ENCODE measurements at regions not wholly inside any gene's neighbourhood (a gene's known extent, or its start where the extent isn't known, plus 50 kb on each side); places are given as distances from the start of the nearest gene placed in this dataset.

DNA sequence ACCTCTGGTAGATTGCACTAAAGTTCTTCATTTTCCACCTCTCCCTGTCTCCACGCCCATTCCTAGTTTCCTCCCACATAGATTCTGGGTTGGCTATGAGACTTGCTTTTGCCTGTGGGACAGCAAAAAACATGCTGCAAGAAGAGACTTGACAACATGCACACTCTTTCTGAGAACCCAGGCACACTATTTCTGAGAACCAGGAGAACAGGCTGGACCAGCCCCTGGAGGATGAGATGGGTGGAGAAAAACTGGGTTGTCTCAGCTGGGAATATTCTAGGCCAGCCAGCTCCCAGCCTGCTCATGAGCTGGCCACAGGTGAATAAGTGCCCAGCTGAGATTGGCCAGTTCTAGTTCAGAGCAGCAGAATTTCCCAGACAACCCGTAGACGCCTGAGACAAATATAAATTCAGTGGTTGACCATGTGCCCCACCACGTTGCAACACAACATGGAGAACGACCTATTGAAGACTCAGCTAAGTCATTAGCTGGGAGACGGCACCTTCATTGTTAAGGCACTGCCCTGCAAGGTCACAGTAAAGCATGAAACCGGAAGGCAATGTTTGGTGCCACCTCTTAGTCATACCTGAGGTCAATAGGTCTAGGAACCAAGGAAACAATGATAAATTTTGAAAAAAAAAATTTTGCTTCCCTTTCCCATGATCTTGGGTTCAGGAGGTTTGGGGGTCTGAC, 92.7 kb upstream of the AKR1E2 start:
- no peak for DNase-seq (ENCODE audit: low read depth in 3 of 3, low spot score in 1 of 3)

DNA sequence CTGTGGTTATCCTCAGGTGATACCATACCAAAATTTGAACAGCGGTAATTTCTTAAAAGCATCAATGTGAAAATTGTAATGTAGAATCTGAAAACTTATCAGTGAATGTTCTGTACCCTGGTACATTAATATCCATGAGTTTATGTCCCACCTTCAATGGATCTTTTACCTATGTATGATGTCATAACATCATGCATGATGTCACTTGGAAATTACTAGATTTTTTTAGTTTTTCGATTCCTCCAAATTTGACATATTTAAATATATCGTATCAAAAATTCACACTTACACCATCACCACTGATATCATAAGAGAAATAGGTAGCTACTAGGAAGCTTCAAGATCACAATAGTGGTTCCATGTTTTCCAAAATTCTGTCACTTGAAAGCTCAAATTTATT, 95.0 kb upstream of the AKR1E2 start:
- DNase-seq (ENCODE audit: low read depth in 3 of 3, low spot score in 1 of 3), result no peak

DNA sequence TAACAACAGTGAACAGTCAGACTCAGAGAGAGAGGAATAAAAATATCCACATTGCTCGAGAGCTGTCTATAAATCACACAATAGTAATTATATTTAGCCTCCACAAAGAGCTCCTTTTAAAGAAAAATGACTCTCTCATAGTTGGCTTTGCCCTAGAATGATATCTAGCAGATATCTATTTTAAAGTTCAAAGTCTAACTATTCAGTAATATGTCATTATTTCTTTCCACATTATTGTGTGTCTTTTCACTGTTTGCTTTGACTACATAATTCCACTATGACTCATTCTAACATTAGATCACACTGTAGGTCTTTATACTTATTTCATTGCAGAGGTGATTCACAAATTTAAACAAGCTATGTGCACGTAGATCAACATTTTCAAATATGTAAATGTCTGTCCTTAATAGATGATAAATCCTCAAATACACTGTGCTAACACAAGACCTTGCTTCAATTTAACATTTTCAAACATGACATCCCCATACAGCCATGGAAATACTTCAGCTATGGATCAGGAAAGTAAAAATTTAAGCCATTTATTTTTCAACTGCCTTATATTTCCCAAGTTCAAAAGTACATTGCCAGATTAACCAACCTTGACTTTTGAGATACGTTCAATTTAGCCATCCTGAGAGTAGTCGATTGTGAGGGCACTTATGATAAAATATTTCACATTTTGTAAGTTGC, 99.9 kb upstream of the AKR1E2 start:
- DNase-seq (ENCODE audit: low read depth in 3 of 3, low spot score in 1 of 3), result no peak

DNA sequence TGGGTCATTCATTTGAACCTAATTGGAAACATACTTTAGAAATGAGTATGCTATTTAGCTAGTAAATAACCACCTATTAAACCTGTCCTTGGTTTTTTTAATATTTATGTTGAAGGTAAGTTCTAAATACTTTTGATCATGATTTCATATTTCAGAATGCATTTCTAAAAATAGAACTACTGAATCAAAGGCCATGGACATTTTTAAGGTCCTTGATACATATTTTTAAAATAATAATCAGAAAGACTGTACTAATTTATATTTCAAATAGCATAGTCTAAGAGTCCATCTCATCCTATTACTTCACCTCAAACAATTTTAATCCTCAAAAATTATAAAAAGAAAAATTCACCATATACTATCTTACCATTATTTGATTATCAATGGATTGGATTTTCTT, 102.1 kb upstream of the AKR1E2 start:
- DNase-seq (ENCODE audit: low read depth in 3 of 3, low spot score in 1 of 3), result no peak

DNA sequence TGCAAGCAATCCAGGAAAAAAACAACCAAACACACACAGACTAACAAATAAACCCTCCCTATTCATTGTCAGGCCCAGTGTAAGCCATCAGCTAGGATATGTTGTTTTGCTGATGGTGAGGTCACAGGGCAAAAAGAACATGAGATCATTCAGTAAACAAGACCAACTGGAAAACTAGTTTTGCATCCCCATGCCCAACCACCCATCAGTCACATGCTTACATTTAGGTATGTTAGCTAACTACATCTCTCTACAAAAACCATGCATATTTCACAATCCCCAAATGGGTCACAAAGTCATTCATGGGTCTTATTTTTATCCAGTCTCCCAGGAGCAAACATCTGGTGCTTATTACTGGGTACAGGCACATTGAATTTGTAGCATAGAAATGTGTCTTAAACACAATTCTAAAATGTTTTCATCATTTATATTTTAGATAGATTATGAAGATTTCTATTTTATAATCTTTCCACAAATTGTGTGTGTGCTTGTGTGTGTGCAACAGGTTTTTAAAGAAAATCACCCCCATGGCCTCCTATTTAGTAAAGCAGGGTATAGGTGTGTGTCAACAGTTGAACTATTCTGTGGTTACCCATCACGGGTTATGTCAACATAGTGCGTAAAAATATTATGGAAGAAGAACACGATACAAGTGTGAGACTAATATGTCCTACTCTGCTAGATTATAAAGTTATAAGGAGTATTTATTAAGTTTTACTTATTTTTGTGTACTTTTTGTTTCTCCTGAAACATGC, 103.8 kb upstream of the AKR1E2 start:
- no peak for DNase-seq (ENCODE audit: low read depth in 3 of 3, low spot score in 1 of 3)

DNA sequence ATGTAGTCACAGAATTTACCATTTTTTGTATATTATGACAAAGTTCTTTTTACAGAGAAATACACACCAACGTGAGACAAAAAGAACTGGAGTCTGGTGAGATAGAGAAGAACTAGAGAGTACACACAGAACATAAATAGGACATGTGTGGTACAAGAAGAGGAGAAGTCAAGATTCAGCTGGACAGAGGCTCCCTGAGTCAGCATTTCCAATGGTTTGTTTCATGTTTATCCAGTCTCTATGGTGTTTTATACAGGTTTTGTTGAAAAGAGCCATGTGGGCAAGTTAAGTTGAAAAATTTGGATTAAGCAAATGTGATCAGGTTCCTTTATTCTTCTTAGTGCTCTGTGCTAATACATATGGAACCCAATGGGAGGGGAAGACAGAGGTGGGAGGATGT, 105.5 kb upstream of the AKR1E2 start:
- no peak for DNase-seq (ENCODE audit: low read depth in 3 of 3, low spot score in 1 of 3)

DNA sequence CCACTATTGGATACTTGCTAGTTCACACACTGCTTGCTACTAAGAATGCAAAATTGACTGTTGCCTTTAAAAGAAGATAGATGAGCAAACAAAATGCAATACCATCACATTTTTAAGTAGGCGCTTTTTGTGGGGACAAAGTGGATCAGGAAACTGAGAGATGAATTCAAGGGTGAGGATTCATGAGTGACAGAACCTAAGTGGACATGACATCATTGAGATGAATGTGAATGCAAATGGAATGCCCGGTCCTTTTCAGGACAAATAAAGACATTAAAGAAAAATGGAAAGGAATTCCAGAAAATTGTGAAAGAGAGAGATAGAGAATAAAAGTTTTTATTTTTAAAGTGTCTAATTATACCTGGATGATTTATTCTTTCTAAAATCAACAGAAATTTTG, 106.3 kb upstream of the AKR1E2 start:
- DNase-seq (ENCODE audit: low read depth in 3 of 3, low spot score in 1 of 3), result no peak

DNA sequence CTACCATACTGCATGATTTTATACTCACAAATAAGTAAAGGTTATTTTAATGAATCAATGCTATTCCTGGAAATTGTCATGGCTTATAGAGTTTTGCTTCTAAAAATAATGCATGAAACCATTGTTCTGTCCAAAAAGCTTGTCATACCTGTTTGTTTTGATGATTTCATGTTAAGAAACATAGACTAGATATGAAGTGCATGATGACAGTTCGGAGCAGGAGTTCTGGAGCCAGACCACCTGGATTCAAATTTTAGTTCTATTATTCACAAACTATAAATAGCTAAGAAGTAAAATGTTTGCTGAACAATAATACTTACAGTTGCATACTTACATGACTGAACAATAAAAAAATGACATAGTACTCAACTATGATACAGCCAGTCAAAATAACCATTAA, 107.0 kb upstream of the AKR1E2 start:
- DNase-seq (ENCODE audit: low read depth in 3 of 3, low spot score in 1 of 3), result no peak

DNA sequence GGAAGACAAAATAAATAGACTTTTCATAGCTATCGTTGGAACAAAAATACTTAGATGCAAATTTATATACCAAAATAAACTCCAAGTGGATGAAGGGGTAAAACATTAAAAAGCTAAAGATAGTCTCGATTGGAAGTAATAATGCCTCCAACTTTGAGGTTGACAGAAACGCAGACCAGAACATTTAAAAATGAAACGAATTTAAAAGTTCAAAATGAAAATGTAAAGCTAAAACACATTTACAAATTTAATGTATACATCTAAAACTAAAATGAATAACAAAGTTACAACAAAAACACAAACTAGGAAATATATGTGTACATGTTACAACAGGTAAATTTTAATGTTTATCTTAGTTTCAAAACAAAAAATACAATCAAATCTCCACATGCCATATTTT, 107.5 kb upstream of the AKR1E2 start:
- no peak for DNase-seq (ENCODE audit: low read depth in 3 of 3, low spot score in 1 of 3)

DNA sequence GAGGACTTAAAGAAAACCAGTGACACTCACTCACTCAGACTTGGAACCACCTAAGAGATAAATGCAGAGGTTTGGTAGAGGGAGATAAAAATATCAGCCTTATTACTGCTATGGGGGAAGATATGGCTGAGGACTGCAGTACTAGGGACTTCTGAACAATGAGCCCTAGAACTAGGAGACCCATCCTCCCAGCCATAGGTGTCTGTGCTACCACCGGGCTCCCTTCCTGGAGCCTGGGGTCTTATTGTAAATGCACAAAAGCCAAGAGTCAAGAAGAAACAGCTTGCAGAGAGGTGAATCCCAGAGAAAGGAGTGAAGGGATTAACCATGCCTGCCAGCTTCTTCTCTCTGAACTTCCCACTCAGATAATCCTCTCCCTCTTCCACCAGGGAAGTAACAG, 108.3 kb upstream of the AKR1E2 start:
- no peak for DNase-seq (ENCODE audit: low read depth in 3 of 3, low spot score in 1 of 3)

DNA sequence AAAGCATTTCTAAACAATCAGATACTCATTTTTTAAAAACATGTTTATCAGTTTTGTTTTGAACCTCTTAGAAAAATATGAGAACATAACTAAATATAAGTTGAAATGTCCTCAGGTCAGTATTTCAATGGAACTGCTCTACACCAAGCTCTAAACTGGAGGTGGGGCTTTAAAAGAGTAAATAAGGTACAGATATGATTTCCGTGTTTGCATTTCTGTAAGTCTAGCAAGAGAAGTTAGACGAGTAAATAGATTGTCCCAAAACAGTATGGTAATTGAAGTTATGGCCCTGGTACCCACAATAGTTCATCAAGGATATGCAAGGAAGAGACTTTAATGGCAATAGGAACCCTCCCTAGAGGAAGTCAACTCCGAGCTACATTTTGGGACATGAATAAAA, 115.1 kb upstream of the AKR1E2 start:
- DNase-seq (ENCODE audit: low read depth in 3 of 3, low spot score in 1 of 3), result no peak

DNA sequence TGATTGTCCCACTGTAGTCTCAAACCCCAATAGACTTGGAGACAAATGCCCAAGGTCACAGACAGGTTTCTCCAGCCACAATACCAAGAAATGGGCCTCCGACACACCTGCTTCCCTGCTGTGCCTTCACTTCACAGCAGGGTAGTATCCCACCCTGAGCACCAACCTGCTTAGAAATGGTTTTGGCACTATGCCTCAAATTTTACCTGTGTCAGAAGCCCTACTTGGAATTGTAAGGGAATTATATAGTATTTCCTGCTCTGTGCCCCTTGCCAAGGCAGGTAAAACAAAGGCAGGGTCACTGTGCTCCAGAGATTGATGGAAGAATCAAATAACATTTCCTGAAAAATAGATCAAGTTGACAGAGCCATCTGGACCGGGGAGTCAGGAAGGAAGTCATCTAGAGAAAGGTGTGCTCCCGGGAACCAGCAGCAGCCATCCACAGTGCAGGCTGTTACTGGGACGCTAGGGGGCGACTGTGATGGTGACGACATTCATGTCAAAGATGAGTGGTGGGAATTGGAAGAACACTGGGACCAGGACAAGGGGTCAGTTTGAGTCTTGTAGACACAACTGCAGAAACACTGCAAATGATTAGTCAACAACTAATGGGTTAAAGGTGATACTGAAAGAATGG, 117.8 kb upstream of the AKR1E2 start:
- no peak for DNase-seq (ENCODE audit: low read depth in 3 of 3, low spot score in 1 of 3)

DNA sequence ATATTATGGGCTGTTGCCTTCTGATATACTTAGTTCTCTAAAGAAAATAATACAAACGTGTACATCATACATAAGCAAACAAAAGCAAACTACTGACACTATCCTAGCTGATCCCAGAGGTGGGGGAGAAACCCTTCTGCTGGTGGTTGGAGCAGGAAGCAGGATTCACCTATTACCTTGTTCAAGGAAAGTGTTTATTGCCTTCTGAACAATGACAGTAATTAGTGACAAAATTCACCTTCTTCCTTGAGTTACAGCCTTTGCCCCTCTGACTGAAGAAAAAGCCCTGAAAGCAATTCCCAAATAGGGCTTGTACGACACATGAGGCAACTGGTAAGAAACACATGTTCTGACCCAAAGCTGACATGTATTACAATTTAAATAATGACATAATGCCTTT, 118.8 kb upstream of the AKR1E2 start:
- no peak for DNase-seq (ENCODE audit: low read depth in 3 of 3, low spot score in 1 of 3)

DNA sequence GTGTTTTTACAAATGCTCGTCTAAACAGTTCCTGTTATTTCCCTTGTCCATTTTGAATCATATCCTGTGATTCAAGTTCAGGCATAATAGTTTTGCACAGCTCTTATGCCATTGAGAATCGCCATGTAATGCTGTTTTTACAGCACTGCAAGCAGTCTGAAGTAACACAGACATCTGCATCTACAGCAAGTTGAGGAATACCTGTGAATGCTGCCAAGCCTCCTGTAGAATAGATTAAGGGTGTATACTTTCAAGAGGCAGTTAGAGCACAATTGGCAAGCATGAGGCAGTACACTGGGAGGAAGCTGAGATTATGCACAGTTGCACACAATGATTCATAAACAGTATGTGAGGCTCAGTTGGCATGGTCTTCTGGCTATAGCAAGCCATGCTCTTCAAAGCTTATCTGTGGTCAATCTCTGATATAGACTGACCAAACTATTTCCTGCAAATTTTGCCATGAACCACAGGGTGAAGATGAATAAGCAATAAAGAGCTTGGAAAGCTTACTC, 121.9 kb upstream of the AKR1E2 start:
- DNase-seq (ENCODE audit: low read depth in 3 of 3, low spot score in 1 of 3), result no peak

DNA sequence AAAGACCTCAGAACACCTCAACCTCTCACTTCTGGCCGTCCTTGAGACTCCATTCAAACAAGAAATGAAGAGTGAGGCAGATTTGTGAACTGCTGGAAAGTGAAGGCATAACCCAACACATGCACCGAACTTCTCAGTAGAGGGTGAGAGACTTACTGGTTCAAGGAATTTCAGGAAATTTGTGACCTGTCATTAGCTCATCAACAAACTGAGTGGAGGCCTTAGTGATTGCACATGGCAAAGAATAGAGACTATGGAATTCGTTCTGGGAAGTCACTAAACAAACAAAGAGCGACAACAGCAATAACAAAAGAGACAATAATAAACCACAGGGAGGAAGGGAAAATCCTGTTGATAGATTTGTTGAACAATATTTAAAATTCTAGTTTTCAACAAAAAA, 125.0 kb upstream of the AKR1E2 start:
- DNase-seq (ENCODE audit: low read depth in 3 of 3, low spot score in 1 of 3), result no peak

DNA sequence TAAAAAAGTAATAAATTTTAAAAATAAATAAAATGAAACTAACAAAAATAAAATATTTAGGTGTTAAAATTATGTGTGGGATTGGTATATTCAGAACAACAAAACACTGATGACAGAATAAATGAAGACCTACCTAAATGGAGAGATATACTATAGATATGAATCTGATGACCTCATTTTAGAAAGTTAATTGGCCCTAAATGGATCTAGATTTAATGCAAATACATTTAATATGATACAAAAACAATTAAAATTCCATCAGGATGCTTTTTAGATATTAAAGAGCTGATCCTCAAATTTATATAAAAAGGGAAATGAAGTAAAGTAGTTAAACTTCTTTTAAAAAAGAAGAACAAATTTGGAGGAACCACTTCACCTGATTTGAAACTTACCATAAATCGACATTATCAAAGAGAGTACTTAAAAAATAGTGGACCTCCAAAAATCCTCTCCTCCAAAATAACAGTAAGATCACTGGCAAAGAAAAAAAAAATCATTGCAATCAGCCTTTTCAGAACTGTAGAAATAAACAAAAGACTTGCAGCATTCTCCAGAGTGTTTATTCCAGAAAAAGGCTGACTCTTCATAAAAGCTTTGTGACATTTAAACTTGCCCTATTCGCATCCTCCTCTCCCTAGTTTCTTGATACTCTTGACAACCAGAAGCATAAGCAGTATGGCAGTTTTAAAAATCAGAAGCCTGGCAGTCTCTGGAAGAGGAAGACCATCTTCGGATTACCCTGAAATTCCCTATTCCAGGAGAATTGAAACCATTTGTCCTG, 125.9 kb upstream of the AKR1E2 start:
- DNase-seq (ENCODE audit: low read depth in 3 of 3, low spot score in 1 of 3), result no peak

DNA sequence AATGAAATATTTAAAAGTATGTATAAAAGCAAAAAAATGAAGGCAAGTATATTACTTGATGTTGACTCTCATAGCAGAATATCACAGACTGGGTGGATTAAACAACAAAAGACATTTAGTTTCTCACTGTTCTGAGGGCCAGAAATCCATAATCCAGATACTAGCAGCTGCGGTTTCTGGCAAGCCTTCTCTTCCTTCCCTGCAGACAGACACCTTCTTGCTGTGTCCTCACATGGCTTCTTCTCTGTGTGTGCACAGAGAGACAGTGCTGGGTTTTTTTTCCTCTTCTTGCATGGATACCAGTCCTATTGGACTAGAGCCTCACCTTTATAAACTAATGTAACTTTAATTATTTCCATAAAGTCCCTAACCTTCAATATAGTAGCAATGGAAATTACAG, 127.9 kb upstream of the AKR1E2 start:
- no peak for DNase-seq (ENCODE audit: low read depth in 3 of 3, low spot score in 1 of 3)

DNA sequence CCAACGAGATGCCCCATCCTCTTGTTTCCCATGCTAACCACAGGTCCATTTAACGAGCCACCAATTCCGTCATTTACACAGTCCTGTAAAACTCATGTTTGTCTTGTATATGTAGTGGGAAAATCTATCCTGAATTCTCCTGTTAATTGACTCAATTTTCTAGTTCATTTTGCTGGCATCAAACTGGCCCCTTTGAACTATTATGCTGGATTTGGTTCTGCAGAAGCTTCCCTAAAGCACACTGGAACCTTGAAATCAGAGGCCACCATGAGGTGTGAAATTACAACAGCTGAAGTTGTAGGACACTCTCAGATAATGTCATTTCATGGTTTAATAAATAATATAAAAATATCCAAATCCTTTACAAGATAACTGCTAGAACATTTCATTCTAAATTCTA, 129.8 kb upstream of the AKR1E2 start:
- DNase-seq (ENCODE audit: low read depth in 3 of 3, low spot score in 1 of 3), result no peak

DNA sequence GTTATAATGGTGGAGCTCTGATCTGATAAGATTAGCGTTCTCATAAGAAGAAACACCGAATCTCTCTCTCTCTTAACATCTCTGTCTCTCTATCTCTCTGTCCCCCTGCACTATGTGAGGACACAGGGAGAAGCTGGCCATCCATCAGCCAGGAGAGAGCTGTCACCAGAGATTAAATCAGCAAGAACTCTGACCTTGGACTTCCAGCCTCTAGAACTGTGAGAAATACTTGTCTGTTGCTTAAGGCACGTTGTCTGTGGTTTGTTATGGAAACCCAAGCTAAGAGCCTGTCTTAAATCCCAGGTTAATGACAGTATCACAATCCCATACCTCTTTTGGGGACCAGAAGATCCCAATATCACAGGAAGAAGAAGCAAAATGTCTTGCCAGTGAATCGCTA, 132.0 kb upstream of the AKR1E2 start:
- DNase-seq (ENCODE audit: low read depth in 3 of 3, low spot score in 1 of 3), result no peak

DNA sequence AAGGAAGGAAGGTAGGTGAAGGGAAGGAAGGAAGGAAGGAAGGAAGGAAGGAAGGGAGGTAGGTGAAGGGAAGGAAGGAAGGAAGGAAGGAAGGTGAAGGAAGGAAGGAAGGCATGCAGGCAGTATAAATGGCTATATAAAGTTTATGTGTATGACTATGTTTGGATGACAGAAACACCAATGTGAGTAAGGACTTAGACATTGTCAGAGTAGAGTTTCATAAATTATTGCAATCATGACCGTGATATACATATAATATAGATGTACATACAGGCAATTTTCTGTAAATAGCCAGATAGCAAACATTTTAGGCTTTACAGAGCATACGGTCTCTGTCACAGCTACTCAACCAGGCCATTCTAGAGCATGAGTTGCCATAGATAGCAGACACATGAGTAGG, 133.8 kb upstream of the AKR1E2 start:
- DNase-seq (ENCODE audit: low read depth in 3 of 3, low spot score in 1 of 3), result no peak

DNA sequence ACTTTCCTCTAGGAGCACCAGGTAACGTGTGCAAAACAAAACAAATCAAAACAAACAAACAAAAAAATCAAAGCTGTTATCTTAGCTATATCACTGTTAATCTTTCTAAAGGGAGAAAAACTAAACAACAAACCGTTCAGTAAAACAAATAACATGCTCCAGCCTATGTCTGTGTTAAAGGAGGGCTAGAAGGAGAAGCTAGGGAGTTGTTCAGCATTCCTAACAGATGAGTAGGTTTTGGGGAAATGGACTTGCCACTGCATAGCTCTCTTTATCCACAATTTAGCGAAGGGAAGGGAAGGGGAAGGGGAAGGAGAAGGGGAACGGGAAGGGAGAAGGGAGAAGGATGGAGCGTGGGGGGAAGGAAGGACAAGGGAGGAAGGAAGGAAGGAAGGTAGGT, 134.2 kb upstream of the AKR1E2 start:
- DNase-seq (ENCODE audit: low read depth in 3 of 3, low spot score in 1 of 3), result no peak

Measured in stimulated activated CD4-positive, alpha-beta T cell treated with anti-CD3 and anti-CD28 coated beads, TNF-alpha, amount 100 ng/mL, for 1 hour (primary cell).